Naive B cell (primary cell): ENCODE measurements at regions not wholly inside any gene's neighbourhood (a gene's known extent, or its start where the extent isn't known, plus 50 kb on each side); places are given as distances from the start of the nearest gene placed in this dataset.
A peak's percentile ranks its signal among the peaks of the same experiment; 100 is the strongest.
"Not testable (repeated sequence)": the region's sequence is repeated elsewhere in the genome, so short reads cannot be mapped to it uniquely, and the experiment has no call there.

ENCODE experiments used
- ATAC-seq, 2 donors: fragments of 150-1000 bp; cut with Tn5 transposase; 2 replicates each; pipeline ENCODE4 v1.10.0; 2021; ENCODE audit warnings: low read depth in 2 of 2, mild to moderate bottlenecking in 2 of 2, moderate library complexity in 2 of 2
- DNase-seq: peaks from one replicate; pipeline ENCODE4 v3.0.0; 2022
- H3K27ac Mint-ChIP-seq, 6 donors: one replicate each; pipeline ENCODE4 v1.8.0; 2020 to 2022; ENCODE audit warnings: mild to moderate bottlenecking in 6 of 6, mixed read lengths in 6 of 6, moderate library complexity in 5 of 6, inconsistent platforms in 2 of 6
- H3K27me3 Mint-ChIP-seq, 3 donors: one replicate each; pipeline ENCODE4 v1.8.0; 2021 to 2022; ENCODE audit warnings: mixed read lengths in 3 of 3, mild to moderate bottlenecking in 1 of 3
- H3K36me3 Mint-ChIP-seq, 2 donors: one replicate each; pipeline ENCODE4 v1.8.0; 2020 to 2022; ENCODE audit warnings: mixed read lengths in 2 of 2, inconsistent platforms in 1 of 2, mild to moderate bottlenecking in 1 of 2
- H3K4me1 Mint-ChIP-seq, 3 donors: one replicate each; pipeline ENCODE4 v1.8.0; 2020 to 2022; ENCODE audit warnings: mixed read lengths in 3 of 3, inconsistent platforms in 1 of 3, mild to moderate bottlenecking in 1 of 3, moderate library complexity in 1 of 3
- H3K4me3 Mint-ChIP-seq, 8 donors: one replicate each; pipeline ENCODE4 v1.8.0; 2020 to 2022; ENCODE audit warnings: mild to moderate bottlenecking in 8 of 8, mixed read lengths in 8 of 8, moderate library complexity in 8 of 8, inconsistent platforms in 2 of 8
- H3K9me3 Mint-ChIP-seq, 7 donors: one replicate each; pipeline ENCODE4 v1.8.0; 2020 to 2022; ENCODE audit warnings: mixed read lengths in 7 of 7, mild to moderate bottlenecking in 5 of 7, inconsistent platforms in 2 of 7, moderate library complexity in 1 of 7

- not testable (repeated sequence) for H3K27me3 Mint-ChIP-seq, H3K4me1 Mint-ChIP-seq, H3K27ac Mint-ChIP-seq, H3K4me3 Mint-ChIP-seq, H3K36me3 Mint-ChIP-seq, DNase-seq, ATAC-seq
- H3K9me3 Mint-ChIP-seq, result peaks cover 1 to 16% (median 8%) of the 10 kb centered on the region in 7 donors
Observed at GRCh38 chr4:20062857-20063256, 188.8 kb upstream of the SLIT2 start.

GRCh38 chr4:20062054-20062453, 189.7 kb upstream of the SLIT2 start:
- Mint-ChIP-seq H3K27ac (no peak overlapping the region), H3K9me3 (peaks cover 2 to 16% (median 10%) of the 10 kb centered on the region in 7 donors), H3K4me1 (no peaks in the 10 kb centered on the region), H3K36me3 (no peaks in the 10 kb centered on the region), H3K27me3 (no peaks in the 10 kb centered on the region), H3K4me3 (no peak overlapping the region)
- ATAC-seq (no peak), DNase-seq (no peak)

GRCh38 chr4:20050768-20051167, 200.9 kb upstream of the SLIT2 start:
- no peak for DNase-seq
- no peaks in the 10 kb centered on the region for H3K4me1 Mint-ChIP-seq
- no peak overlapping the region for H3K4me3 Mint-ChIP-seq
- ATAC-seq, result no peak
- H3K36me3 Mint-ChIP-seq, result no peaks in the 10 kb centered on the region
- no peak overlapping the region for H3K27ac Mint-ChIP-seq
- no peaks in the 10 kb centered on the region for H3K27me3 Mint-ChIP-seq
- H3K9me3 Mint-ChIP-seq, result peaks cover 0 to 6% (median 2%) of the 10 kb centered on the region in 7 donors

DNA sequence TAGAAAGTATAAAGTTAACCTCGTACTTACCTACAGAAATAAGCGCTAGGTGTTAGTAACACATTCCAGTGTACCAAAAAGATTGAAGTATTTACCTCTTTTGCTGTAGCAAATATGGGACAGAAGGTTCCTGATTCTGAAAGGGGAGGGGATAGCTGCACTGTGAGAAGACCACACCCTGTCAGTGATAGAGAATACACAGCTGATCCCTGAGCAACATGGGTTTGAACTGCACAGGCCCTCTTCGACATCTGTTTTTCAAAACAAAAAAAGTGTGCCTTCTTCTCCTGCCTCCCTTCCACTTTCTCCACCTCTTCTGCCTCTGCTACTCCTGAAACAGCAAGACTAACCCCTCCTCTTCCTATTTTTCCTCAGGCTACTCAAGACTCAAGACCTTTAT, 201.8 kb upstream of the SLIT2 start:
- Mint-ChIP-seq H3K27me3 (no peaks in the 10 kb centered on the region), H3K27ac (no peak overlapping the region), H3K4me3 (no peak overlapping the region), H3K36me3 (no peaks in the 10 kb centered on the region), H3K4me1 (no peaks in the 10 kb centered on the region), H3K9me3 (peaks cover 0 to 6% (median 2%) of the 10 kb centered on the region in 7 donors)
- DNase-seq (no peak), ATAC-seq (no peak)

DNA sequence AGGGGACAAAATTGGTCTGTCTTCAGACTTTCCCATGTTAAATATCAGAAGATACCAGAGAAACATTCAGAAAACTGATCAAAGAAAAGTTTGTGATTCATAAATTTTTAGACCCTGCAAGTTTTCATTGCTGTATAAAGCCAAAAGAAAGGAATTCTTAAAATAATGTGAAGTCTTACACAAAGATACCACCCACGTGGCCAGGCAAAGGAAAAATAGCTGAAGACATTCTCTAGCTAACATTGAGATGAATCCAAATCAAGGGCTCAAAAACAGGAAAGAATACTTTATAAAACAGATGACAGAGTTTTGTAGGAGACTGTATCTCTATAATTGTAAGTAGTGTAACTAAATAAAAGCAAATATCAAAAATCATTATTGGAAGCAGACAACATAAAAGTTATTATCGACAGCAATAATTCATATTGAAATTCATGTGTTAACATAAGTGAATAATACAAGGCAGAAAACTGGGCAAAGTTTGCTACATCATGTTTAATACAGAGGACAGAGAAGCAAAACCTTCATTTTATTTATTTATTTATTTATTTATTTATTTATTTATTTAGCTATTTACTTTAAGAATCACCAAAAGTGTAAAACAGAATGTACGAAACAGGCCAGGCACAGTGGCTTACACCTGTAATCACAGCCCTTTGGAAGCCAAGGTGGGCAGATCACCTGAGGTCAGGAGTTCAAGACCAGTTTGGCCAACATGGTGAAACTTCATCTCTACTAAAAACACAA, 204.6 kb upstream of the SLIT2 start:
- H3K36me3 Mint-ChIP-seq, result no peaks in the 10 kb centered on the region
- peaks cover 0 to 6% (median 0%) of the 10 kb centered on the region in 7 donors for H3K9me3 Mint-ChIP-seq
- H3K27me3 Mint-ChIP-seq, result no peaks in the 10 kb centered on the region
- no peaks in the 10 kb centered on the region for H3K4me1 Mint-ChIP-seq
- H3K4me3 Mint-ChIP-seq, result no peak overlapping the region
- ATAC-seq, result no peak
- H3K27ac Mint-ChIP-seq, result peak overlapping the region in 1 of 6 donors; percentile 10
- no peak for DNase-seq

GRCh38 chr4:20046179-20046578, 205.5 kb upstream of the SLIT2 start:
- Mint-ChIP-seq H3K27ac (no peak overlapping the region), H3K9me3 (peaks cover 0 to 6% (median 0%) of the 10 kb centered on the region in 7 donors), H3K4me3 (no peak overlapping the region), H3K36me3 (no peaks in the 10 kb centered on the region), H3K27me3 (no peaks in the 10 kb centered on the region), H3K4me1 (no peaks in the 10 kb centered on the region)
- ATAC-seq, result no peak
- DNase-seq, result no peak

DNA sequence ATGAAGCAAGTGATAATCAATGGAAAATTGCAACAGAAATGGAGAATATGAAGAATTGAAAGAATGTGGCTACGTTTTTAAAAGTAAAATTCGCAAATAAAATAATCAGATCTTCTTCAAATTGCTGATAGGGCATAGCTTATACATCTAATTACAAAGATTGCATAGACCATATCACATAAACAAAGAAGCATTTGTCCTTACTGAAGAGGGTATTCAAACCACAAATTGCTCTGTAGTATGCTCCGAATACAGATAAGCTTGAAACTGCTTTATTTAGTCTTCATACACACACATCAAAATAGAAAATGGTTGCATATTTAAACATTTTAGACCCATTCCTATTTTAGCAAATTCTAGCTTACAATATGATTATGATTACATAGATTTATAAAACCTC, 206.7 kb upstream of the SLIT2 start:
- DNase-seq (no peak), ATAC-seq (no peak)
- Mint-ChIP-seq H3K9me3 (peaks cover 0 to 6% (median 0%) of the 10 kb centered on the region in 7 donors), H3K27me3 (no peaks in the 10 kb centered on the region), H3K4me1 (no peaks in the 10 kb centered on the region), H3K27ac (no peak overlapping the region), H3K4me3 (no peak overlapping the region), H3K36me3 (no peaks in the 10 kb centered on the region)

- DNase-seq (no peak), ATAC-seq (no peak)
- Mint-ChIP-seq H3K27ac (no peak overlapping the region), H3K4me3 (no peak overlapping the region), H3K27me3 (no peaks in the 10 kb centered on the region), H3K9me3 (peaks cover 0 to 6% (median 0%) of the 10 kb centered on the region in 7 donors), H3K4me1 (no peaks in the 10 kb centered on the region), H3K36me3 (no peaks in the 10 kb centered on the region)
Observed at GRCh38 chr4:20044502-20044911, 207.2 kb upstream of the SLIT2 start.

GRCh38 chr4:20043991-20044390, 207.7 kb upstream of the SLIT2 start:
- DNase-seq, result no peak
- no peak overlapping the region for H3K27ac Mint-ChIP-seq
- no peak overlapping the region for H3K4me3 Mint-ChIP-seq
- ATAC-seq, result no peak
- H3K27me3 Mint-ChIP-seq, result no peaks in the 10 kb centered on the region
- peaks cover 0 to 6% (median 0%) of the 10 kb centered on the region in 7 donors for H3K9me3 Mint-ChIP-seq
- no peaks in the 10 kb centered on the region for H3K36me3 Mint-ChIP-seq
- no peaks in the 10 kb centered on the region for H3K4me1 Mint-ChIP-seq

- ATAC-seq (no peak), DNase-seq (no peak)
- Mint-ChIP-seq H3K27me3 (no peaks in the 10 kb centered on the region), H3K4me1 (no peaks in the 10 kb centered on the region), H3K4me3 (no peak overlapping the region), H3K27ac (no peak overlapping the region), H3K9me3 (peaks cover 0 to 9% (median 0%) of the 10 kb centered on the region in 7 donors), H3K36me3 (no peaks in the 10 kb centered on the region)
Observed at GRCh38 chr4:20042769-20043168, 208.9 kb upstream of the SLIT2 start.

- no peaks in the 10 kb centered on the region for H3K27me3 Mint-ChIP-seq
- DNase-seq, result no peak
- no peaks in the 10 kb centered on the region for H3K4me1 Mint-ChIP-seq
- peaks cover 0 to 10% (median 0%) of the 10 kb centered on the region in 7 donors for H3K9me3 Mint-ChIP-seq
- H3K4me3 Mint-ChIP-seq, result no peak overlapping the region
- H3K36me3 Mint-ChIP-seq, result no peaks in the 10 kb centered on the region
- H3K27ac Mint-ChIP-seq, result no peak overlapping the region
- no peak for ATAC-seq
Observed at GRCh38 chr4:20041839-20042407, 209.8 kb upstream of the SLIT2 start.

- DNase-seq, result no peak
- no peaks in the 10 kb centered on the region for H3K27me3 Mint-ChIP-seq
- no peaks in the 10 kb centered on the region for H3K4me1 Mint-ChIP-seq
- H3K4me3 Mint-ChIP-seq, result no peak overlapping the region
- no peak for ATAC-seq
- no peak overlapping the region for H3K27ac Mint-ChIP-seq
- H3K9me3 Mint-ChIP-seq, result peaks cover 0 to 5% (median under 1%) of the 10 kb centered on the region in 7 donors
- no peaks in the 10 kb centered on the region for H3K36me3 Mint-ChIP-seq
Observed at GRCh38 chr4:20037745-20038144, 214.0 kb upstream of the SLIT2 start.

GRCh38 chr4:20030108-20030507, 221.6 kb upstream of the SLIT2 start:
- H3K4me1 Mint-ChIP-seq, result no peaks in the 10 kb centered on the region
- no peak overlapping the region for H3K27ac Mint-ChIP-seq
- H3K27me3 Mint-ChIP-seq, result no peaks in the 10 kb centered on the region
- no peak overlapping the region for H3K4me3 Mint-ChIP-seq
- peaks cover 0 to 5% (median 1%) of the 10 kb centered on the region in 7 donors for H3K9me3 Mint-ChIP-seq
- DNase-seq (no peak), ATAC-seq (no peak)
- no peaks in the 10 kb centered on the region for H3K36me3 Mint-ChIP-seq

DNA sequence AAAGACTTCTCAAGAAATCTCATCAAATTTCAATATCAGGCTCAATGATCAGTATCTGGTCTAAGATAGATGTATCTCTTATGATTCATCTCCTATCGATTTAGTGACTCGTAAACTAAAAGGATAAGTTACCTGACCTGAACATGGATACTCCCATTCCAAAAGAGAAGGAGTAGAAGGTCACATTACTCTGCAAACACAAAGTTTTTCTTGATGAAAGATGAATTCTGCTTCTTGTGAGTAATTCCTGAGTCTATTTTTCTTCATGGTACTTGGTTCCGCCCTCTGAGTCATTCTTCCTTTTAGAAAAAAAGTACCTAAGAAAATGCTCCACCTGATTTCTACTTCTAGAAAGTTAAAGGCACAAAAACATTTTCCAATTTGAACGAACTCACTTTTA, 223.1 kb upstream of the SLIT2 start:
- H3K4me1 Mint-ChIP-seq, result no peaks in the 10 kb centered on the region
- no peaks in the 10 kb centered on the region for H3K36me3 Mint-ChIP-seq

More for the DNA sequence above, 223.1 kb upstream of the SLIT2 start:
- H3K9me3 Mint-ChIP-seq, result peaks cover 0 to 4% (median 1%) of the 10 kb centered on the region in 7 donors
- ATAC-seq (no peak), DNase-seq (no peak)
- no peaks in the 10 kb centered on the region for H3K27me3 Mint-ChIP-seq
- H3K27ac Mint-ChIP-seq, result no peak overlapping the region
- no peak overlapping the region for H3K4me3 Mint-ChIP-seq
